Loucy (cell line): ENCODE measurements at regions not wholly inside any gene's neighbourhood (a gene's known extent, or its start where the extent isn't known, plus 50 kb on each side); places are given as distances from the start of the nearest gene placed in this dataset.

Source experiments
- H2AFZ ChIP-seq: fragments of 200-600 bp; sonication (generic); 2 replicates; pipeline ENCODE4 v1.6.0; 2016; ENCODE audit warnings: antibody characterized with exemption, mild to moderate bottlenecking, low read length, moderate library complexity
- H3F3A ChIP-seq: fragments of 200-600 bp; 2 replicates; pipeline ENCODE4 v1.6.0; 2016; ENCODE audit warnings: antibody characterized with exemption, low read depth, mild to moderate bottlenecking
- H3K27me3 ChIP-seq: fragments of 200-600 bp; sonication (generic); 2 replicates; pipeline ENCODE4 v1.6.1; 2014; ENCODE audit warnings: low read length, mild to moderate bottlenecking; ENCODE audit not compliant: insufficient read depth, poor library complexity, severe bottlenecking
- H3K36me3 ChIP-seq: fragments of 200-600 bp; sonication (generic); 2 replicates; pipeline ENCODE4 v1.6.1; 2016; ENCODE audit warnings: low read length; ENCODE audit not compliant: insufficient read depth
- H3K4me1 ChIP-seq: fragments of 200-600 bp; sonication (generic); 2 replicates; pipeline ENCODE4 v1.5.1; 2014; ENCODE audit warnings: low read length, mild to moderate bottlenecking; ENCODE audit not compliant: insufficient read depth, poor library complexity, severe bottlenecking
- H3K4me2 ChIP-seq: fragments of 200-600 bp; sonication (generic); 2 replicates; pipeline ENCODE4 v1.6.0; 2014; ENCODE audit warnings: antibody characterized with exemption, low read length, low read depth, mild to moderate bottlenecking; ENCODE audit not compliant: poor library complexity, severe bottlenecking
- H3K4me3 ChIP-seq: fragments of 200-600 bp; sonication (generic); 2 replicates; pipeline ENCODE4 v1.5.1; 2014; ENCODE audit warnings: low read length, mild to moderate bottlenecking, mixed read lengths; ENCODE audit not compliant: poor library complexity, severe bottlenecking
- H3K79me2 ChIP-seq: fragments of 200-600 bp; sonication (generic); 2 replicates; pipeline ENCODE4 v1.6.1; 2014; ENCODE audit warnings: low read length; ENCODE audit not compliant: insufficient read depth
- H3K9ac ChIP-seq: fragments of 200-600 bp; sonication (generic); 2 replicates; pipeline ENCODE4 v1.6.0; 2014; ENCODE audit warnings: mild to moderate bottlenecking, low read depth, low read length, moderate library complexity; ENCODE audit not compliant: poor library complexity, severe bottlenecking
- H3K9me2 ChIP-seq: fragments of 200-600 bp; sonication (generic); replicated peaks from 2 replicates; pipeline ENCODE4 v1.6.1; 2016; ENCODE audit warnings: low read depth, low read length, mixed read lengths
- H3K9me3 ChIP-seq: fragments of 200-600 bp; sonication (generic); 2 replicates; pipeline ENCODE4 v1.6.1; 2014; ENCODE audit warnings: mild to moderate bottlenecking, antibody characterized with exemption, low read length, low read depth; ENCODE audit not compliant: insufficient read depth
- H4K20me1 ChIP-seq: fragments of 200-600 bp; sonication (generic); 2 replicates; pipeline ENCODE4 v1.6.0; 2014; ENCODE audit warnings: antibody characterized with exemption, low read length, mild to moderate bottlenecking; ENCODE audit not compliant: insufficient read depth, poor library complexity, severe bottlenecking
- CTCF ChIP-seq: fragments of 200-600 bp; sonication (generic); conservative IDR thresholded peaks from 2 replicates; pipeline ENCODE4 v1.5.1; 2014; ENCODE audit warnings: mild to moderate bottlenecking, antibody characterized with exemption, low read length
- EZH2phosphoT487 ChIP-seq: fragments of 200-600 bp; IDR thresholded peaks from 2 replicates; pipeline ENCODE4 v1.6.1; 2018; ENCODE audit warnings: antibody characterized with exemption, mild to moderate bottlenecking, moderate library complexity, borderline replicate concordance

- H3K9me3 ChIP-seq, result no peaks in the 10 kb centered on the region
- H3K4me3 ChIP-seq, result no peak overlapping the region
- no peaks in the 10 kb centered on the region for H3F3A ChIP-seq
- no peaks in the 10 kb centered on the region for H4K20me1 ChIP-seq
- TF ChIP-seq EZH2phosphoT487, result no peak
- TF ChIP-seq CTCF, result no peak
- H3K9me2 ChIP-seq, result no peaks in the 10 kb centered on the region
- H3K27me3 ChIP-seq, result no peaks in the 10 kb centered on the region
- no peaks in the 10 kb centered on the region for H3K36me3 ChIP-seq
- H3K9ac ChIP-seq, result no peak overlapping the region
- H3K4me1 ChIP-seq, result no peaks in the 10 kb centered on the region
- no peak overlapping the region for H3K4me2 ChIP-seq
- no peak overlapping the region for H2AFZ ChIP-seq
- no peaks in the 10 kb centered on the region for H3K79me2 ChIP-seq
Measured at GRCh38 chr18:71027531-71027930, 738.7 kb downstream of the SOCS6 start.

- no peaks in the 10 kb centered on the region for H3K79me2 ChIP-seq
- H2AFZ ChIP-seq, result no peak overlapping the region
- no peak overlapping the region for H3K4me2 ChIP-seq
- no peaks in the 10 kb centered on the region for H3K9me2 ChIP-seq
- no peaks in the 10 kb centered on the region for H3K27me3 ChIP-seq
- no peak overlapping the region for H3K4me3 ChIP-seq
- no peaks in the 10 kb centered on the region for H3K36me3 ChIP-seq
- no peaks in the 10 kb centered on the region for H4K20me1 ChIP-seq
- H3K9me3 ChIP-seq, result no peaks in the 10 kb centered on the region
- H3K4me1 ChIP-seq, result no peaks in the 10 kb centered on the region
- no peak overlapping the region for H3K9ac ChIP-seq
- no peaks in the 10 kb centered on the region for H3F3A ChIP-seq
- TF ChIP-seq CTCF (no peak), EZH2phosphoT487 (no peak)
Measured at GRCh38 chr18:71025505-71026225, 736.8 kb downstream of the SOCS6 start.

- H3K4me1 ChIP-seq, result no peaks in the 10 kb centered on the region
- H3K36me3 ChIP-seq, result no peaks in the 10 kb centered on the region
- no peak overlapping the region for H2AFZ ChIP-seq
- H3K9me3 ChIP-seq, result no peaks in the 10 kb centered on the region
- no peak overlapping the region for H3K4me3 ChIP-seq
- no peaks in the 10 kb centered on the region for H3K9me2 ChIP-seq
- no peaks in the 10 kb centered on the region for H3K79me2 ChIP-seq
- H3K27me3 ChIP-seq, result no peaks in the 10 kb centered on the region
- no peaks in the 10 kb centered on the region for H4K20me1 ChIP-seq
- no peaks in the 10 kb centered on the region for H3F3A ChIP-seq
- no peak overlapping the region for H3K4me2 ChIP-seq
- TF ChIP-seq CTCF, result no peak
- TF ChIP-seq EZH2phosphoT487, result no peak
- no peak overlapping the region for H3K9ac ChIP-seq
Measured at GRCh38 chr18:71022389-71022788, 733.5 kb downstream of the SOCS6 start.
